HG03060 (cell line): ENCODE measurements at regions not wholly inside any gene's neighbourhood (a gene's known extent, or its start where the extent isn't known, plus 50 kb on each side); places are given as distances from the start of the nearest gene placed in this dataset.
"Not testable (repeated sequence)": the region's sequence is repeated elsewhere in the genome, so short reads cannot be mapped to it uniquely, and the experiment has no call there.

Experiments
- ATAC-seq: cut with Tn5 transposase; IDR thresholded peaks from one replicate; pipeline ENCODE4 v1.9.1; 2021; ENCODE audit warnings: low read depth, moderate number of reproducible peaks; ENCODE audit not compliant: unreplicated experiment

DNA sequence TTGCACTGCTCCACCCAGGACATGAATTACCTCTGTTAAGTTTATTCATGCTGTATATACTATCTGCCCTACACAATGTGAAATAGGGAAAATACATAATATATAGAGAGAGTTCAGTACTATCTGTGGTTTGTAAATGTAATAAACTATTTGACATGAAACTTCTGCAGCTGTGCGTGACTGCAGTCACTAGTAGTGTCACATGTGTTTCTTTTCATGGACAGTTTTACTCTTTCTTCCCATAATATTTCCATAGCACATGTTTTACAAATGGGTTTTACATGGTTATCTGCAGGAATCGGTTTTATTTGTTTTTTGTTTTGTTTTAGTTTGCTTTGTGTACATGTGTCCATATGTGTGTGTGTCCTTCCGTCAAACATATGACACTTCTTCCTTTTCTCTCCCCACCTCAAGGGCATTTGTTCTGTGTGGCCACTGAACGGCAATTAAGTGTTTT is 1644.1 kb upstream of the FLRT2 start:
- ATAC-seq, result no peak

DNA sequence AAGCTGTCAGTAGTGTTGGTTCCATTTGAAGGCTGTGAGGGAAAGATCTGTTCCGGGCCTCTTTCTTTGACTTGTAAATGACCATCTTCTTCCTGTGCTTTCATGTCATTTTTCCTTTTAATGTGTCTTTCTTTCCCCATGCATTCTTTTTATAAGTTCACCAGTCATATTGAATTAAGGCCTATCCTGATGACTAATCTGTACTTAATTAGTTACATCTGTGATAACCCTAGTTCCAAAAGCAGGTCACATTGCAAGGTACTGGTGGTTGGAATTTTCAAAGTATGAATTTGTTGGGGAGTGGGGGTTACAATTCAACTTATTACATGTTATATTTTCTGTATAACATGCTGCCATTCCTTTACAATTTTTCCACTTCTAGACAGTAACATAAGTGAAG is 1642.1 kb upstream of the FLRT2 start:
- no peak for ATAC-seq

DNA sequence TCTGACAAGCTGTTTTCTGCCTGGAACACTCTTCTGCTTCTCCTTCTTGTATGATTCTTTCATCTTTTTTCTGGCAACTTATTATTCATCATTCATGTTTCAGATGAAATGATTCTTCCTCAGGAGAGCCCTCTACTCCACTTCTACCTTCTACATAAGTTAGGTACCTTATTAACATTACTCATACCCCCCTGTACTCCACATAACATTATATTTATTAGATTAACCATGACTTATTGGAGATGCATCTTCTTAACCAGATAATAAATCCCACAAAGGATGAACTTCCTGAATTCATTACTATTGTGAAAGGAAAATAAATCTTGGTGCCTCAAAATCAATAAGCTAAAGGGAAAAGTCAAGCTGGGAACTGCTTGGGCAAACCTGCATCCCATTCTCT is 1636.5 kb upstream of the FLRT2 start:
- ATAC-seq, result no peak

DNA sequence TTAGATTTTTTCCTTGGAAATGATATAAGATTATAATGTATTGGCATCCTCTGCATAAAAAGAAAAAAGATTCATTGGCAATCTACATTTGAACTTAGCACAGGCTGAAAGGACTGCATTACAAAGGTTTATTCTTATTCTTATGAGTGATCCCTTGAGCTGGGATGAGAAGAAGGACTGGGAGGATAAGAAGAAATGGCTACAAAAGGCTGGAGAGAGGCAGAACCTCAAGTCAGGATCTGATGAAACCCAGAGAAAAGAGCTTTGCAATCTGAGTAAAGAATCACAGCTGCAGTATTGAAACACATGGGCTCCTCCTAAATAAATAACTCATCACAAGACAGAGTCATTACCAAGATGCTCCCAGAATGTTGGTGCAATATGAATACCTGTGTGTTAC is 1635.4 kb upstream of the FLRT2 start:
- ATAC-seq, result no peak

DNA sequence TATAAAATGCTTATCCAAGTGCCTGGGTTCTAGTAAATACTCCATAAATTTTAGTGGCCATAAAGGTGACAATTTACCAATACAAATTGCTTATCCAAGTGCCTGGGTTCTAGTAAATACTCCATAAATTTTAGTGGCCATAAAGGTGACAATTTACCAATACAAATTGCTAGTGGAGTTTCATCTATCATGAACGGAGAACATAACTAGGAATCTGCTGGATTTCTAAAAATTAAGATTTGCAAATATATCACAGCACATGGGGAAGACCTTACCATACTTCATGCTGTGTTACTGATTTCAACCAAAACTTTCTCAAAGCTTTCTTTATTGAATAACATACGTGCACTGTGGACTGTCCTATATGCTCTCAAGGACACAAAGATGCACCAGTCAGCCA is 1631.4 kb upstream of the FLRT2 start:
- ATAC-seq, result not testable (repeated sequence)

DNA sequence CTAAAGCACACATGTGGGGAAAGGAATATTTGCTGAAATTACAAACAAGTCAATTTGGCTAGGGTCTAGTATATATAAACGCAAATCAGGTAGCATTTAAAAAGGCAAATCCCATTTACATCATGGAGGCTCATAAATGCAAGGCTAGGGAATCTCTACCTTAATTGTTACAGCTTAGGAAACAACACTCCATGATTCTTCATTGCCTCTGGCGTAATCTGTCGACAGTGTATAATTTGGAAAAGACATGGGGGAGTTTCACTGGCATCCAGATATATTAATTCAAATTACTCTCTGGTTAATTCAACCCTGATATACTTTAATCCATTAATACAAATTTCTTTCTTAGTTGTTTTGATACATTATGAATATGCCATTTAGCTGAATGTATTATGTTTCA is 1630.2 kb upstream of the FLRT2 start:
- ATAC-seq, result no peak

DNA sequence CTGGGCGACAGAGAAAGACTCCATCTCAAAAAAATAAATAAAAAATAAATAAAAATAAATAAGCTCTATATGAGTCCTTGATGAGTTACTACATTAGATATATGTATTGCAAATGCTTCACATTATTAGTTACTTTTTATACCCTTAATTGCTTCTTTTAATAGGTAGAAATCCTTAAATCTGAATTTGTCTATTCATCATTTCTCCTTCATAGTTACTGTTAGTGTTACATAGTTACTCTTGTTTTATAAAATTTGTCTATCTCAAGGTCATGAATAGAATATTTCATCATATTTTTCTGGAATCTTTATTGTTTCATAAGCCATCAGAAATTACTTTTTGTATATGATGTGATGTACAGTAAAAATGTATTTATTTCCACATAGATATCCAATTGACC is 1624.8 kb upstream of the FLRT2 start:
- ATAC-seq, result no peak

DNA sequence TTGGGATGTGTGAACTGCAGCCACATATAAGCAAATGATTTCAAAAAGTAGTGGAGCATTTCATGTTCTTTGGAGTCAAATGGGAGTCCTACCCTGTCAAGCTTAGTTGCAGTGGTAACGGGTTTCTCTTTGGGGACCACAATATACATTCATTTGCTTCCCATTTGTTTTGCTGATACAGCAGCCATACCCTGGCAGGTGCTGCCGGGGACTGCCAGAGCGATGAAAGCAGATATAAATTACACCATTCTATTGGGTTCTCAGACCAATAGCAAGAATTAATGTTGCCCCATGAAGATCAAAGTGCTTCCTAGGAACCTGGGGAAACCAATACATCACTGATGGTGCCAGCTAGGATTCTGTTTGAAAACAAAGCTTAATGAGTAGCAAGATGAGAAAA is 1621.5 kb upstream of the FLRT2 start:
- ATAC-seq, result no peak

DNA sequence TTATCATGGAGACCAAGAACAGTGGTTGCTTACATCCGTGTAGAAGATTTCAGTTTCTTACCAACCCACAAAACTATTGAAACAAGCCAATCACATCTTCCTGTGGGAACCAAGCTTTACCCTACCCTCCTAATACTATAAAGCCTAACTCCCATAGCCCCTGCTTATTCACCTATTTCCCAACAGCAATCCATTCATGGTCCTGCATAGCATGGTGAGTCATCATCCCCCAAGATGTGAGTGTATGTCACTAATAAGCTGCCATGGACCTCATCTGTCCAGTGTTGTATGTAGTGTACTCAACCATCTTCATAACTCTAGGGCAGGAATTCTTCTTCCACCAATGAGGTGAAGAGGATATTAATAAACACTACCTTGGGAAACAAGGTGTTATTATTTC is 1620.4 kb upstream of the FLRT2 start:
- no peak for ATAC-seq

DNA sequence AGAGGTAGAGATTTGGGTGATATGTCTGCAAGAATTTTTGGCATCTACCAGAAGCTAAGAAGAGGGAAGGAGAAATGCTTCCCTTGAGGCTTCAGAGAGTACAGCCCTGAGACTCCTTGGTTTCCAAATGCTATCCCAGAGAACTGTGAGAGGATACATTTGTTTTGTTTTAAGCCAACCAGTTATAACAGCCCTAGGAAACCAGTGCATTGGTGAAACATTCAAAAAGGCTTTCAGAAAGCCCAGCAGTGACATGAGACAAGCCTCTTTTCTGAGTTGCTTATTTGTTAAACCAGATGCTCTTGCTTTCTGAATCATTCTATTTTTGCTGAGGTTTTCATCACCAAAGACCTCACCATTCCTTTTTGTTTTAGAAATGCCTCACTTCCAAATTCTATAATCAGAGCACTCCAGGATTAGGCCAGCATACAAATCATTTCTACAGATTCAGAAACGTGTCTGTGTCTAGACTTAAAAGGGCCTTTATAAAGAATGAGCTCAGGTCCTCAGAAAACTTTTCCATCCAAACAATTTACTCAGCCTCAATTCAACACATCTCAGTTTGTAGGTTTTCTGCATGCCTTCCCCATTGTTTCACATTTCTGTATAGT is 1617.8 kb upstream of the FLRT2 start:
- ATAC-seq, result no peak

DNA sequence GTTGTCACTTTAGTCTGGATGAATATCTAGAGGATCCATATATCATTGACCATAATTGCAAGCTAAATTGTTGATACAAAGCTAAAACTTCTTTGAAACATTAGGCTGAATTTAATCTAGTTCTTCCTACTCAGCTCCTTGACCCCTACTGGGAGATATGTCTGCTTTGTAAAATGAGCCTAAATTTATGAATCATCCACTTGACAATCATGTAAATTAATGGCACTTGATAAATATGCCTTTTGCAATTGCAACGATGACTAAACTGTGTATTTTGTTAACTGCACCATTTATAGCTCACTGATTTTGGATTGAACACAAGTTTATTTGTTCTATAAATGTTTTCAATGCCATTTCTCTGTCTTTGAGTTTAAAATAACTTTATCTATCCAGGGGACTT is 1616.5 kb upstream of the FLRT2 start:
- no peak for ATAC-seq

DNA sequence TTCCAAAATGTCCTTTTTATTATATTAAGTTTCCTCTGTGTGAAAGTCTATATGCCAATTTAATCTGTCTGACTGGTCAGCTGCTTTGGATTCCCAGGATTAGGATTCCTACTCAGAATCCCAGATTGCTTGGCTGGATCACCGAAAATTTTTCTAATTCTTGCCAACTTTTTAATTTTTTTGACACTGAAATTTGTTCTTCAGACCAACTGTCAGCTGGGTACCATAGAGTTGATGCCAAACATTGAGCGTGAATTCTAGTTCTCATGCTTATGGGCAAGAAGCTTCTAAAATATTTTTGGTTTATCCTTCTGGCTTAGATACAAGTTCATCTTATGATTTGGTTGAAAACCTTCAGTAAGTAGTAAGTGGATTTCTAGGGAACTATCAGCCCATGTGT is 1611.4 kb upstream of the FLRT2 start:
- no peak for ATAC-seq

DNA sequence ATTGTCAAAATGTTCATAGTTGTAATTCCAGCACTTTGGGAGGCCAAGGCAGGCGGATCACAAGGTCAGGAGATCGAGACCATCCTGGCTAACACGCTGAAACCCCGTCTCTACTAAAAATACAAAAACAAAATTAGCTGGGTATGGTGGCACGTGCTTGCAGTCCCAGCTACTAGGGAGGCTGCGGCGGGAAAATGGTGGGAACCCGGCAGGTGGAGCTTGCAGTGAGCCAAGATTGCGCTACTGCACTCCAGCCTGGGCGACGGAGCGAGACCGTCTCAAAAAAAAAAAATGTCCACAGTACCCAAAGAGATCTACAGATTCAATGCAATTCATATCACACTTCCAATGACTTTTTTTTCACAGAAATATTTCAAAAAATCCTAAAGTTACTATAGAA is 1610.3 kb upstream of the FLRT2 start:
- not testable (repeated sequence) for ATAC-seq

DNA sequence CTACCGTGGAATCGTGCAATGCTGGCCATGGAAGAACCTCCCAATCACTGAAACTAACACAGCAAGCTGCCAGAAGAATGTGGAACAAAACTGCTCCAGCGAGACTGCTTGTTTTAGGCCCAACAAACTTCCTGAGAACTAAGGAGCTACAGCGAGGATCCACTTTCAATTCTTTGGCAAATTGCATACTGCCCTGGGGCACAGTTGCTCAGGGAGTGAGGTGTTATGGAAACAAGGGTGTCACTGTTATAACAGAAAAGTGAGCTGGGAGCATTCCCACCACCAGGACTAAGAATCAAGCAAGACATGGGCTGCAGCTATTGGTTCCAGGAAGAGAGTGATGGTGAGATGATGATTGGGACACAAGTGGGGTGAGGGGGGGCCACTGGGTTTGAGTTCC is 1606.1 kb upstream of the FLRT2 start:
- no peak for ATAC-seq

DNA sequence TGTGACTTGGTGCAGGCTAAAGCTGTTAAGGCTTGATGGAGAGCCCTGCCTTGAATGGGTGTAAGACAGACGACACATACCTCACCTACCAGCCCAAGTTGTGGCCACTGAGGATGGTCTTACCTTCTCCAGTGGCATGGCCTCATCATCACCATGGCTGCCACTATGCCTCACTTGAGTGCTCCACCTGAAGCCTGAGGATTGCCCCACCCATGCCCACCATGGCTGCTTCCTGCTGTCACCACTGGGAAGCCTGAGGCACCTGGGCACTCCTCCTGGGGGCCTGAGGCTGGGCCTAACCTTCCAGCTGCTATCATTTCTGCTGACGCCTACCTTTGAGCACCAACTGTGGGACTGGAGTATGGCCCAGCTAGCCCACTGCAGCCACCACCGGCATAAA is 1605.7 kb upstream of the FLRT2 start:
- no peak for ATAC-seq

DNA sequence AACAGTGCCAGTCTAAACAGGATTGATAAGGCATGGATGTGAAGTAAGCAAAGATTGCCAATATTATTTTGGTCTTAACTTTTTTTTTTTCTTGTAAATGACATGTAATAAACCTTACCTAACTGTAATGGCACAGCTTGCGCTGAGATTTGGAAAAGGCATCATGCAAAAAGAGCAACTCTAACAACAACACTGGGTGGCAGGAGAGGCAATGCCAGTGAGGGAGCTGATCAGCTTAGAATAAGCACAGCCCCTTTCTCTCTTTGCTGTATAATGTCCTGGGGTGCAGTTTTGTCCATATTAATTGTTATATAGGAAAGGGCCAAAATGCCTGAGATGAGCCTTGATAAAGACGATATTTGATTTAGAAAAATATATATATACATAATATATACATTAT is 1589.7 kb upstream of the FLRT2 start:
- no peak for ATAC-seq

DNA sequence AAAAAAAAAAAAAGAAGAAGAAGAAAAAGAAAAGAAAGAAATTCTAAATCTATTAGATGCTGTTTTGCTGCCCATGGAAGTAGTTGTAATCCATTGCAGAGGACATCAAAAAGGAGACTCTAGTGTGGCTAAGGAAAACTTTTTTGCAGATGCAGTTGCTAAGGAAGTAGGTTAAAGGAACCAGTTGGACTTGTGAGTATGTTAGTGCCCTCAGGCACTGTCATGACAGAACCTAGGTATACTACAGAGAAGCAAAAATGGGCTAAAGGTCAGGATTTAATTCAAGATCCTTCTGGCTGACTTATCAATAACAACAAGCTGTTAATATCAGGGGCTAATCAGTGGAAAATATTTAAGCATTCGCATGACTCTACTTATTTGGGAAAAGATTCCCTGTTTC is 1571.6 kb upstream of the FLRT2 start:
- ATAC-seq, result no peak

DNA sequence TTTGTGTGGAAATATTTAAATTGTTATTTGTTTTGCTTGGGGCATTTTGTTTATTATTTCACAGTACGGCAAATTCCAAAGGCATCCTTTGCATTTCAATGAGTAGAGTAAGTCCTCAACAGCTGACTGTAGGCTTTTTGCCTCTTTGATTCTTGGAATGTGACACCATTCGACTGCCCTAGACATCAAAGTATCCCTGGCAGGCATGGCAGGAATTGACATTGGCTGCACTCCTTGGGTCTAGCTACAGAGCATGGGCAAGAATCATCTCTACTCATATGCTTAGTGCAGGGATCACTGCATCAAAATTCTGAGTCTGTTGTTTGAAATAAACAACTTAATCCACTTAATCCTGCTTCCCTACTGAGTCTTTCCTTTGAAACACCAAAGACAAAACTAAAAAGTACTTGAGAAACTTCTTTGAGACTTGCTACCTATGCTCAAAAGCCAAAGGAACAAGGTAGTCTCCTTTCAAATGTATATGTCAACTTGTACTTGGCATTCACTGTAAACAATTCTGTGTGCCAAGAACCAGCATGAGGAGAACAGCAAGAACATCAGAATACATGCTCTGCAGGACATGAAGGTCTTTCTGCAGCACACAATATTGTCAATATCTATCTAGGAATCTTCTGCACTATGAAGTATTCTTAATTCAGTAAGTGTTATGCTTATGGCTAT is 1569.0 kb upstream of the FLRT2 start:
- no peak for ATAC-seq

DNA sequence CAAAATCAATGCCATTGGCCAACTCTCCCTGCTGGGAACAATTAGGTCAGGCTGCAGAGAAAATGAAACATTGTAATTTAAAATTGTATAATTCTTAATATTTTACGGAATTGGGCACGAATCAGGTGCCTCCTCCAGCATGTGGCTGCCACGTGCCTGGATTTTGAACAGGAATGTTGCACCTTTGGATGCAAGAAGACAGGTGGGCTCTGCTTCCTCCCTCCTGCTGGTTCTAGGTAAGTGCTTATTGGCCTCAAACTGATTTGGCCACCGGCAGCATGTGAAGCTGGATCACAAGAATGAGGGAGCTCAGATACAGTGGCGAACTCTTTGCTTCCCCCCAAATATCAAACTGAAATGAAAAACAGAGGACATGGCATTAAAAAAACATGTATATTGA is 1559.9 kb upstream of the FLRT2 start:
- no peak for ATAC-seq

DNA sequence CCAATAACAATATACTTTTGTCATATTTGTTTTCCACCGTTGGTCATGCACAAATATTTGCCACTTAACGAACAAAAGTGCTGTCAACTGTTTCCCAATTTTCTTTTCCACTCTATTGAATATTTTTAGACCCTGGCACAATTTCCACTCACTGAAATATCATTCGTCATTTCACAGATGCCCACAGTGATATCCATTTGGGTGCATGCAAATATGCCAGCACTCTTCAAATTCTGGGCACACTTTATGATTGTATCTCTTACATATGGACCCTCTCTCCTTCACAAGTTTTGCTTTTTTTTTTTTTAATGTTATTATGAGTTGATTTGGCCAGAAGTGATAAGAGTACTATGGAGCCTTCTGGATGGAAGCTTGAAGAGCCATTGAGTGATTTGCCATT is 1557.3 kb upstream of the FLRT2 start:
- ATAC-seq, result no peak

DNA sequence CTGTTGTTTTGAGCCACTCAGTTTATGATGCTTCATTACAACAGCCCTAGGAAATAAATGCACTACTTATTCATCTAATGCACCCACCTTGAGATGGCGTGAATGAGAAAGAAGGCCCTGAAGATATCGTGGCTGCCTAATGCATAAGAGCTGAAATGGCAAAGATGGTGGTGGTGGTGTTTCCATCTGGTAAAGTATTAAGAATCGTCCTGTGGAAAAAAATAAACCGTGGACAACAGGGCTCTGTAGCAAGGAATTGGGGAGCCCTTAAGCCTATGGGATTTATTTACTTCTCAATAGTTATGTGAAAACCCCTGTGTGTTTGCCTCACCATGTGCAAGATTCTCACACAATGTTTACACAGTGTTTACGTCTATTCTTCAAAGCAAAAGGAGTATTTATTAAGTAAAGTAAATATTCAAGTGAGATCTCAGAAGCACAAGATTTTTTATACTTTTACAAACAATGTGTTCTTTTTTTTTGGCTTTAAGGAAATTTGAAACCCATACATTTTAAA is 1555.2 kb upstream of the FLRT2 start:
- ATAC-seq, result no peak

DNA sequence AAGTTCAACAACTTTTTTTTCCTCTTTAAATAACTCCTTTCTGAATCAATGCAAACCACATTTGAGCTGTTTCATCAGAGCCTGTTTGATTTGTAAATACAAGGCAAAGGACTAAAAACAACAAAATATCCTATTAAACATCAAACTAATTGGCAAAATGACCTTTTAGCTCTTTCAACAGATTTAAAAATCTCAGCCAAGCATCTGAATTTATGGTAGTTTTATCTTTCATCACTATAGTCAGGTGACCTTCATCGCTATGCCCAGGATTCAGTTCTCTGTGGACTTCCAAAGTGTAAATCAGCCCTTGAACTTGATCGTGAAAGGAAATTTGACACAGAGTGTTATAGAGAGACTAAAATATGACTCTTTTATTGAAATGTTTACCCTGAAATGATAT is 1554.5 kb upstream of the FLRT2 start:
- no peak for ATAC-seq
